GM12873 (cell line): ENCODE measurements at regions not wholly inside any gene's neighbourhood (a gene's known extent, or its start where the extent isn't known, plus 50 kb on each side); places are given as distances from the start of the nearest gene placed in this dataset.

Experiments used
- TF ChIP-seq, protein P1 (sequence below): IDR thresholded peaks from 2 replicates; pipeline ENCODE4 v1.5.1; 2012; ENCODE audit warnings: low read depth, mild to moderate bottlenecking, moderate library complexity, low read length, control low read depth; ENCODE audit not compliant: insufficient read depth; ENCODE audit errors: missing control alignments

DNA sequence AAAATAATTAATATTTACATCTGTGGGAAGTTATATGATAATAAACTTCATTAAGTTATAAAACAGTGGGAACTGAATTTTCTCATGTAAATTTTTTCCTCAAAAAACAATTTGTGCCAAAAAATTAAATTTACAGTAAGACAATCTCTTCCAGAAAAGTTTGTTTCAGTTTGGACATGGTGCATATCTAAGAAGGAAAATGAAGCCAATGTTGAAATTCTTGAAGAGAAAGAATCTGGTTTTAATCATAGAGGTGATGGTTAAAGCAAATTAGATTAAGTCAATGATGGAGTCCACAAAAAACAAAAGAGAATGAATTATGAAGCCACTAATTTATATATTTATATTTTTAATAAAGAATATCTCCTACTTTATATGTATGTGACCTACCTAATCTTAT lies 457.2 kb upstream of the SLITRK1 start:
- TF ChIP-seq, protein P1, sequence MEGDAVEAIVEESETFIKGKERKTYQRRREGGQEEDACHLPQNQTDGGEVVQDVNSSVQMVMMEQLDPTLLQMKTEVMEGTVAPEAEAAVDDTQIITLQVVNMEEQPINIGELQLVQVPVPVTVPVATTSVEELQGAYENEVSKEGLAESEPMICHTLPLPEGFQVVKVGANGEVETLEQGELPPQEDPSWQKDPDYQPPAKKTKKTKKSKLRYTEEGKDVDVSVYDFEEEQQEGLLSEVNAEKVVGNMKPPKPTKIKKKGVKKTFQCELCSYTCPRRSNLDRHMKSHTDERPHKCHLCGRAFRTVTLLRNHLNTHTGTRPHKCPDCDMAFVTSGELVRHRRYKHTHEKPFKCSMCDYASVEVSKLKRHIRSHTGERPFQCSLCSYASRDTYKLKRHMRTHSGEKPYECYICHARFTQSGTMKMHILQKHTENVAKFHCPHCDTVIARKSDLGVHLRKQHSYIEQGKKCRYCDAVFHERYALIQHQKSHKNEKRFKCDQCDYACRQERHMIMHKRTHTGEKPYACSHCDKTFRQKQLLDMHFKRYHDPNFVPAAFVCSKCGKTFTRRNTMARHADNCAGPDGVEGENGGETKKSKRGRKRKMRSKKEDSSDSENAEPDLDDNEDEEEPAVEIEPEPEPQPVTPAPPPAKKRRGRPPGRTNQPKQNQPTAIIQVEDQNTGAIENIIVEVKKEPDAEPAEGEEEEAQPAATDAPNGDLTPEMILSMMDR = no peak

DNA sequence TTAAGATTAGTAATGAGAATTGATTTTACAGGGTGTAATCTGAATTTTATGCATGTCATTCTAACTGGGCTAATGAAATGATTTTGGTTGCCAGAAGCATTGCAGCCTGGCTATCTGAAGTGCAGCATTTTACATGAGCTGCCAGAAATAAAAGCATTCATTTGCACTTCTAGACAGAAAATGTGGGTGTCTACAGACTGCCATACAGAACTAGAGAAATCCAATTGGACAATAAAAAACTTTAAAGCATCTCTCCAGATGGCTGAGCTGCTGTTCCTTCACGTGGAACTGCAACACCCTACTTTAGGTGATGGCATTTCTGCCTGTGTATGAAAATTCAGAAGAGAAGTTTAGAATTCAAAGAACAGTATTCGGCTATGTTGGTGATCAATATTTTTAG lies 450.1 kb upstream of the SLITRK1 start:
- TF ChIP-seq, protein P1 = no peak

- TF ChIP-seq, protein P1 = no peak
These were observed 433.3 kb upstream of the SLITRK1 start for GRCh38 chr13:84315527-84315926.

DNA sequence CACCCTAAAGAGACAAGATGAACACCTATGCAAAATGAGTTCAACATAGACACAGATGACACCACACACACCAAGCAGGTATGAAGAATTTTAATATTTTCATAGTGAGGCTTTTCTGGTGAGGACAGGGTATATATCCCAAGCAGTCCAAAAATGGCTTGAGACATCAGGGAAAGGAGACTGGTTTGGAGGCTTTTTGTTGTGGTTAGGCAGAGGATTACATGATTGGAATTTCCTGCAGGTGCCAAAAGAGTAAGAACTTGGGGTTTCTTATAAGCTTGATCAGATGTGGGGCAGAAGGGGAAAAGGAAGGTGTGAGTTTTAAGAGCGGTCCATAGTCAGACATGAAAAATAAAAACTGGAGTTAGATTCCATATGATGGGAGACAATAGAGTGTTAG lies 420.8 kb upstream of the SLITRK1 start:
- TF ChIP-seq, protein P1 = no peak

DNA sequence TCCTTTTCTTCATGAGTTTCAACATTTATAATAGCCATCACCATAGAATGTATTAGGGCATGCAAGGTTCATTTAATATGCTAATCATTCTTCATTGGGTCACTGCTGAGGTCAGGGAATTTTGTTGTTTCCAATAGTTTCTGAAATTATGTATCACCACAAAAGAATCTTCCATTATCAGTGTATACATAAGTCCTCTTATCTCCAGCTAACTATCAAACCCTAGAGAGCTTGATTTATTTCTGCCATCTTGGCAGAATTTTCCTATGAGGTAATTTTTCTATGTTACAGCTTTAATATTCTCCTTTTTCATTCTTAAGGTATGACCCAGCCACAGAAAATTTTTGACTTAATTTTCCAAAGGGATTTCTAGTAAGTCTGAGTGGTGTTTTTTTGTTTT lies 415.0 kb upstream of the SLITRK1 start:
- TF ChIP-seq, protein P1 = no peak

DNA sequence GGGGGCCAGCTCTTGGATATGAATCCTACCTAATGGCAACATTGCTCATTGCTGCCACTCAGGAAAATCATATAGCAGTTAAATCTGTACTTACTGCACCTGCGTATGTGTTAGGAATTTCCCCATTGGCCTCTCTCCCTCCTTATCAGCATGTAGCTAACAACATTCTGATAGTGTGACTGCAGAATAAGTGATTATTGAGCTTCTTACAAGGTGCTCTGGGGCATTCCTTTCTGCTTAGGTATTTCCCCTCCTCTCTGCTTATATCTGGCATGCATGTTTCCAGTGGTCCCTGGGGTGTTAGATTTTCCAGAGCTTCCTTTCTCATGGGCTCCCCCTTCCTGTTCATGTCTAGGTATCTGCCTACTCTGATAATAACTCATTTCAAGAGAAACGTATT lies 414.1 kb upstream of the SLITRK1 start:
- TF ChIP-seq, protein P1 = no peak

DNA sequence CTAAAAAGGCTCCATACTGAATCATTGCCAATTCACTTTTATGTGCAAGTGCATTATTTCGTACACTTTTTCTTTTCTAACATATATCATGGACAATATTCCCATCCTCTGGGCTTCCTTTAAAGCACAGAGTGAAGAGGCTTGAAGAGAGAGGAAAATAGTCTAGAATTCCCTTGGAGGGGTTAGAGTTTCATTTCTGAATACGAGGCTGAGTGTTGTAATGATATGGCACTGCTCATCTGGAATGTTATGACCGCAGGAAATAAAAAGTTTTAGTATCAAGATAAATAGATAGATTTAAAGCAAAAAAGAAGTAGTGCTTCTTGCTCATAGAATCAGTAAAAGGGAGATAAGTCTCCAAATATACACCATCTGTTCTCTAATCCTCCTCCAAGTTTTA lies 412.3 kb upstream of the SLITRK1 start:
- TF ChIP-seq, protein P1 = no peak

GRCh38 chr13:84290386-84290785 lies 408.1 kb upstream of the SLITRK1 start:
- TF ChIP-seq, protein P1 = no peak
